MM.1S (cell line): ENCODE measurements at regions not wholly inside any gene's neighbourhood (a gene's known extent, or its start where the extent isn't known, plus 50 kb on each side); places are given as distances from the start of the nearest gene placed in this dataset.

Experiments
- DNase-seq: peaks from one replicate; pipeline ENCODE4 v3.0.0-alpha.2; 2015
- H2AFZ ChIP-seq: fragments of 300-600 bp; sonication (generic); 2 replicates; pipeline ENCODE4 v1.6.0; 2016; ENCODE audit warnings: antibody characterized with exemption, low read length
- H3F3A ChIP-seq: fragments of 300-600 bp; sonication (generic); 2 replicates; pipeline ENCODE4 v1.6.1; 2016; ENCODE audit warnings: mild to moderate bottlenecking, antibody characterized with exemption, low read length, moderate library complexity, mixed read lengths; ENCODE audit not compliant: insufficient read depth
- H3K27ac ChIP-seq: fragments of 300-600 bp; sonication (generic); 2 replicates; pipeline ENCODE4 v1.5.1; 2016; ENCODE audit warnings: mild to moderate bottlenecking, low read length
- H3K27me3 ChIP-seq: fragments of 300-600 bp; sonication (generic); replicated peaks from 2 replicates; pipeline ENCODE4 v1.6.0; 2016; ENCODE audit warnings: low read length; ENCODE audit not compliant: insufficient read depth
- H3K36me3 ChIP-seq: fragments of 300-600 bp; sonication (generic); replicated peaks from 2 replicates; pipeline ENCODE4 v1.6.1; 2016; ENCODE audit warnings: mild to moderate bottlenecking, low read length, mixed read lengths; ENCODE audit not compliant: insufficient read depth
- H3K4me1 ChIP-seq: fragments of 300-600 bp; sonication (generic); 2 replicates; pipeline ENCODE4 v1.6.1; 2016; ENCODE audit warnings: low read length, mixed read lengths
- H3K4me2 ChIP-seq: fragments of 300-600 bp; sonication (generic); 2 replicates; pipeline ENCODE4 v1.6.0; 2016; ENCODE audit warnings: low read depth, low read length
- H3K4me3 ChIP-seq: fragments of 300-600 bp; sonication (generic); 2 replicates; pipeline ENCODE4 v1.5.1; 2016; ENCODE audit warnings: low read length, mixed read lengths
- H3K79me2 ChIP-seq: fragments of 300-600 bp; sonication (generic); 2 replicates; pipeline ENCODE4 v1.6.1; 2016; ENCODE audit warnings: mixed run types, low read length, mixed read lengths
- H3K9ac ChIP-seq: fragments of 300-600 bp; sonication (generic); 2 replicates; pipeline ENCODE4 v1.6.1; 2016; ENCODE audit warnings: low read length, mixed read lengths
- H3K9me2 ChIP-seq: fragments of 300-600 bp; sonication (generic); replicated peaks from 2 replicates; pipeline ENCODE4 v1.6.1; 2016; ENCODE audit warnings: mild to moderate bottlenecking, low read length, mixed read lengths; ENCODE audit not compliant: insufficient read depth
- H3K9me3 ChIP-seq: fragments of 300-600 bp; sonication (generic); replicated peaks from 2 replicates; pipeline ENCODE4 v1.6.1; 2016; ENCODE audit warnings: mild to moderate bottlenecking, low read length, mixed read lengths; ENCODE audit not compliant: insufficient read depth
- H4K20me1 ChIP-seq: fragments of 300-600 bp; sonication (generic); 2 replicates; pipeline ENCODE4 v1.6.1; 2016; ENCODE audit warnings: mild to moderate bottlenecking, low read length, moderate library complexity, mixed read lengths; ENCODE audit not compliant: insufficient read depth
- EZH2 ChIP-seq: fragments of 300-600 bp; sonication (generic); optimal IDR thresholded peaks from 2 replicates; pipeline ENCODE3; 2017; ENCODE audit warnings: low read depth, mild to moderate bottlenecking, antibody characterized with exemption, low read length, mixed read lengths
- EZH2phosphoT487 ChIP-seq: fragments of 300-600 bp; sonication (generic); IDR thresholded peaks from 2 replicates; pipeline ENCODE4 v1.6.1; 2018; ENCODE audit warnings: antibody characterized with exemption, low read length
- TF ChIP-seq, protein P1 (sequence below): fragments of 300-600 bp; sonication (generic); IDR thresholded peaks from 2 replicates; pipeline ENCODE4 v1.5.1; 2016; ENCODE audit warnings: antibody characterized with exemption, low read length, mixed read lengths

DNA sequence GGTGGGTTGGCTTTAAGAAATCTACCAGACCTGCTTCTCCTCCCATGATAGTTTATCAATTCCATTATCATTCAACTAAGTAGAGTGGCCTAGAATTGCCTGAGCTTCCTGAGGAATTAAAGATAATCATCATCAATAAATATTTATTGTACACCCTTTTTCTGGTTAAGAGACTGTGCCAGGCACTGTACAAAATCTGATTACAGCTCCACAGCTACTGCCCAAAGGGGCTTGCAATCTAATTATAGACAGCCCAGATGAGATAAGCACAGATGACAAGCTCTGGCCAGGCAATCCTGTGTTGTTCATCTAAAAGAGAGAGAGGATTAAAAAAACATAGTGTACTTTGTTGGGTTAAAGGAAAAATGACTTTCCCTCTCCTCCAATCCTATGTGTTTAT is 586.4 kb downstream of the GATA3 start:
- no peak overlapping the region for H3K9ac ChIP-seq
- TF ChIP-seq EZH2phosphoT487 (no peak), EZH2 (no peak)
- TF ChIP-seq, protein P1, sequence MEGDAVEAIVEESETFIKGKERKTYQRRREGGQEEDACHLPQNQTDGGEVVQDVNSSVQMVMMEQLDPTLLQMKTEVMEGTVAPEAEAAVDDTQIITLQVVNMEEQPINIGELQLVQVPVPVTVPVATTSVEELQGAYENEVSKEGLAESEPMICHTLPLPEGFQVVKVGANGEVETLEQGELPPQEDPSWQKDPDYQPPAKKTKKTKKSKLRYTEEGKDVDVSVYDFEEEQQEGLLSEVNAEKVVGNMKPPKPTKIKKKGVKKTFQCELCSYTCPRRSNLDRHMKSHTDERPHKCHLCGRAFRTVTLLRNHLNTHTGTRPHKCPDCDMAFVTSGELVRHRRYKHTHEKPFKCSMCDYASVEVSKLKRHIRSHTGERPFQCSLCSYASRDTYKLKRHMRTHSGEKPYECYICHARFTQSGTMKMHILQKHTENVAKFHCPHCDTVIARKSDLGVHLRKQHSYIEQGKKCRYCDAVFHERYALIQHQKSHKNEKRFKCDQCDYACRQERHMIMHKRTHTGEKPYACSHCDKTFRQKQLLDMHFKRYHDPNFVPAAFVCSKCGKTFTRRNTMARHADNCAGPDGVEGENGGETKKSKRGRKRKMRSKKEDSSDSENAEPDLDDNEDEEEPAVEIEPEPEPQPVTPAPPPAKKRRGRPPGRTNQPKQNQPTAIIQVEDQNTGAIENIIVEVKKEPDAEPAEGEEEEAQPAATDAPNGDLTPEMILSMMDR, result no peak
- no peaks in the 10 kb centered on the region for H3K9me3 ChIP-seq
- no peaks in the 10 kb centered on the region for H3K9me2 ChIP-seq
- H4K20me1 ChIP-seq, result no peaks in the 10 kb centered on the region
- H3K36me3 ChIP-seq, result no peaks in the 10 kb centered on the region
- no peak overlapping the region for H3K4me2 ChIP-seq
- no peak overlapping the region for H3K4me3 ChIP-seq
- H3K27me3 ChIP-seq, result no peaks in the 10 kb centered on the region
- no peak overlapping the region for H3K27ac ChIP-seq
- H3K4me1 ChIP-seq, result no peaks in the 10 kb centered on the region
- H3F3A ChIP-seq, result no peaks in the 10 kb centered on the region
- DNase-seq, result no peak
- no peaks in the 10 kb centered on the region for H3K79me2 ChIP-seq
- H2AFZ ChIP-seq, result no peak overlapping the region

DNA sequence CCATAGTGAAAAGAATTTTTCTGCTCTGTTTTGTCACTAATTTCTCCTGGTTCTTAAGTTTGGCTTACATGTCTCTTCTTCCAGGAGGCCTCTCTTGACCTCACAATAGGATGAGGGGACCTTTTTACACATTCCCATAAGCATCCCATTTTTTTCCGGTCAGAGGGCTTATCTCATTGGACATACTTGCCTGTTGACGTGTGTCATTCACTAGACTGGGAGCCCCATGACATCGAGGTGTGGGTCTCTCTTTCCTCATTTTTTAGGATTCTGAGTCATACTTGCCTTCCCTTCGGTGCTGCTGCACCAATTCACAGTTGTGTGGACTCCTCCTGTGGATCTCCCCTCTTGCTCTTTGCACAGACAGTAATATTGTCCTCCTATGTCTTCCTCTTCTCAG is 601.8 kb downstream of the GATA3 start:
- no peak overlapping the region for H3K4me2 ChIP-seq
- no peak for DNase-seq
- no peak overlapping the region for H3K4me3 ChIP-seq
- H3K9me2 ChIP-seq, result no peaks in the 10 kb centered on the region
- H3F3A ChIP-seq, result no peaks in the 10 kb centered on the region
- TF ChIP-seq EZH2 (no peak), EZH2phosphoT487 (no peak)
- TF ChIP-seq, protein P1, result no peak
- H3K9me3 ChIP-seq, result no peaks in the 10 kb centered on the region
- no peaks in the 10 kb centered on the region for H3K4me1 ChIP-seq
- H3K36me3 ChIP-seq, result no peaks in the 10 kb centered on the region
- H3K27ac ChIP-seq, result no peak overlapping the region
- no peak overlapping the region for H3K9ac ChIP-seq
- H4K20me1 ChIP-seq, result no peaks in the 10 kb centered on the region
- H2AFZ ChIP-seq, result no peak overlapping the region
- H3K27me3 ChIP-seq, result no peaks in the 10 kb centered on the region
- no peaks in the 10 kb centered on the region for H3K79me2 ChIP-seq

DNA sequence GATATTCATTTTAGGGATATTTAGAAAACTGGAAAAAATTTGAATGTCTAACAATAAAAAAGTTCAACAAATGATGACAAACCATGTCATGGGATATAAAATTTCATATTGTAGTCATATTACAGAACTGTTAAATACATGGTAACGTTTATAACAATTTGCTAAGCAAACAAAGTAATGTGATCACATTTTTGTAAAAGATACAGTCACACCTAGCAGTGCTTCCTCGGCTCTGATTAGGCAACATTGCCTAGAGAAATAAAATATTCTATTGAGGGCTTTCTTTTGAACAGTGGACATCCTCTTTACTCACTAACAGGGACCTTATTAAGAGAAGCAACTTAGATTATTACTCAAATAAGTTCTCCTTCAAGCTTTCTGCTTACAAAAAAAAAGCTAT is 605.5 kb downstream of the GATA3 start:
- no peak overlapping the region for H2AFZ ChIP-seq
- no peaks in the 10 kb centered on the region for H4K20me1 ChIP-seq
- no peaks in the 10 kb centered on the region for H3K36me3 ChIP-seq
- no peaks in the 10 kb centered on the region for H3K9me3 ChIP-seq
- no peak overlapping the region for H3K4me3 ChIP-seq
- H3K4me2 ChIP-seq, result no peak overlapping the region
- TF ChIP-seq EZH2 (no peak), EZH2phosphoT487 (no peak)
- TF ChIP-seq, protein P1, result no peak
- no peak for DNase-seq
- no peak overlapping the region for H3K27ac ChIP-seq
- no peaks in the 10 kb centered on the region for H3K27me3 ChIP-seq
- no peaks in the 10 kb centered on the region for H3K9me2 ChIP-seq
- no peaks in the 10 kb centered on the region for H3K4me1 ChIP-seq
- no peaks in the 10 kb centered on the region for H3K79me2 ChIP-seq
- no peak overlapping the region for H3K9ac ChIP-seq
- H3F3A ChIP-seq, result no peaks in the 10 kb centered on the region

DNA sequence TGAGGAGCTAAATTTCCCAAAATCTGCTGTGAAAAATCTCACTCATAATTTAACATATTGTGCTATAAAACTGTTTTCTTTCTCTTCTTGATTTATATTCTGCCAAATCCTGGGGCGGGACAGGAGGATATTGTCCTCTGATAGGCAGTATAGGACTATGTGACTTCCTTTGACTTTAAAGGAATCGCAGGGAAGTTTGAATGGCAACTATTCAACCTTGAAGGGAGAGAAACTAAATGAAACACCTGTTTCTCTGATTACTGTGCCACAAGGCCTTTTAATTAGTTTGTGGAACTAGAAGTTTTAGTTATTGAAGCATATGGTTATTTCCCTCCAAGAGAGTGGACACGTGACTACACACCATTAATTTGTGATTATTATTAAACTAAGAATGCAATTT is 607.4 kb downstream of the GATA3 start:
- Histone ChIP-seq H3K79me2 (no peaks in the 10 kb centered on the region), H3K9me3 (no peaks in the 10 kb centered on the region), H4K20me1 (no peaks in the 10 kb centered on the region), H3K4me3 (no peak overlapping the region), H3K4me2 (no peak overlapping the region), H3K36me3 (no peaks in the 10 kb centered on the region), H3F3A (no peaks in the 10 kb centered on the region), H3K9ac (no peak overlapping the region), H3K27me3 (no peaks in the 10 kb centered on the region), H2AFZ (no peak overlapping the region), H3K9me2 (no peaks in the 10 kb centered on the region), H3K4me1 (no peaks in the 10 kb centered on the region), H3K27ac (no peak overlapping the region)
- no peak for DNase-seq
- TF ChIP-seq, protein P1, result no peak
- TF ChIP-seq EZH2 (no peak), EZH2phosphoT487 (no peak)
